GM04504 (cell line): ENCODE measurements at regions not wholly inside any gene's neighbourhood (a gene's known extent, or its start where the extent isn't known, plus 50 kb on each side); places are given as distances from the start of the nearest gene placed in this dataset.
A peak's percentile ranks its signal among the peaks of the same experiment; 100 is the strongest.

Source experiments
- DNase-seq: peaks from one replicate; pipeline ENCODE4 v3.0.0-alpha.2; 2012; ENCODE audit warnings: low read depth

DNA sequence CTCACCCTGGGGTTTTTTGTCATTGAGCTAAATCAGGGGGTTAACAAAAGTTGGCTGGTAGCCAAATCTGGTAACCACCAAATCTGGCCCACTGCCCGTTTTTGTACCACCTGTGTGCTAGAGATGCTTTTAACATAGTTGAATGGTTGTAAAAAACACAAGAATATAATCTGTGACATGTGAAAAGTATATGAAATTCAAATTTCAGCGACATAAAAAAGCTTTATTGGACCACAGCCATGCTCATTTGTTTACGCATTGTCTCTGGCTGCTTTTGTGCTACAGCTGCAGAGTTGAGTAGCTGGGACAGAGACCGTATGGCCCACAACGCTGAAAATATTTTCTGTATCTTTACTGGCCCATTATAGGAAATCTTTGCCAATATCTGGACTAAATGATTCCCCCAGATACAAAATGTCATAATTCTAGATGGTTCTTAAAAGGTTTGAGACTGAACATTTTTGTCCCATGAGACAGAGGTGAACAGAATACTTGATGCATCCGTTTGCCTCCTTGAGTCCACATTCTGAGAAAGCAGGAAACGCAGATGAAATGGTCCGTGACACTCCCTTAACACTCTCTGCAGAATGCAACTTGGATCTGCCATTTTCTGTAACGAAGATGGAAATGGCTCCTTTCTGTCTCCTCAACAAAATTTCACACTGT is 120.9 kb upstream of the PDZRN3 start:
- DNase-seq = no peak

GRCh38 chr3:73743551-73743950 is 118.8 kb upstream of the PDZRN3 start:
- no peak for DNase-seq

GRCh38 chr3:73739791-73740453 is 115.2 kb upstream of the PDZRN3 start:
- DNase-seq = no peak

DNA sequence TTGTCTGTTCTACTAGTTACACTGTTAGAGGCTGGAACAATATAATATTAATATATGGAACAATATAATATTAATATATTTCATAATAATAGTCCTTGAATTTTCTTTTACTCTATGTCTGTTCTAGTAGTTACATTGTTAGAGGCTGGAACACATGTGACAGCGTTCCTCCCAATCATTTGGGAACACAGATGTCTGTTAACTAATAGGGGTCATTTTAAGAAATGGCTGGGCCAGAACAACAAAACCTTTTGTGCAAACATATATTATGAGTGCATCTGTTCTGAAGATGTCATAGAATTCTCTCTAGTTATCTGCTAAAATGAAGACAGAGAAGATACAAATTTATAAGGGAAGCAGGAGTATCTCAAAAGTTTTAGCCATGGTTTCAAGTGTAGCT is 114.0 kb upstream of the PDZRN3 start:
- no peak for DNase-seq

GRCh38 chr3:73734211-73735089 is 109.7 kb upstream of the PDZRN3 start:
- no peak for DNase-seq

DNA sequence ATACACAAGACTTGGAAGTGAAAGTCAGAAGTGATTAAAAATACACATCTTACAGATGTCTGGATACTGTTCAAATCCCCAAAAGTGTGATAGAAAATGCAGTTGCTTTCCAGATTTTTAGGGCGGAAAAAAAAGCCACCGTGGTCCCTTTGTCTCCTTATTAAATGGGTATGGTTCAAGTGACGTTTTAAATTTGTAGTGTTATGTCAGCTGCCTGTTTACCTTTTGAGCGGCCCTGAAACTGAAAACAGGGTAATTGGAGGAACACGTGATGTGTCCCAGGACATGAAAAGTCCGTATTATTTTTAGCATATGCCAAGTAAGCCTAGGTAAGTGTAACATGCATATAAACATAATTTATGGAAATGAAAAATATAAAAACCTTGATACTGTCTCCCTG is 109.0 kb upstream of the PDZRN3 start:
- DNase-seq = no peak

DNA sequence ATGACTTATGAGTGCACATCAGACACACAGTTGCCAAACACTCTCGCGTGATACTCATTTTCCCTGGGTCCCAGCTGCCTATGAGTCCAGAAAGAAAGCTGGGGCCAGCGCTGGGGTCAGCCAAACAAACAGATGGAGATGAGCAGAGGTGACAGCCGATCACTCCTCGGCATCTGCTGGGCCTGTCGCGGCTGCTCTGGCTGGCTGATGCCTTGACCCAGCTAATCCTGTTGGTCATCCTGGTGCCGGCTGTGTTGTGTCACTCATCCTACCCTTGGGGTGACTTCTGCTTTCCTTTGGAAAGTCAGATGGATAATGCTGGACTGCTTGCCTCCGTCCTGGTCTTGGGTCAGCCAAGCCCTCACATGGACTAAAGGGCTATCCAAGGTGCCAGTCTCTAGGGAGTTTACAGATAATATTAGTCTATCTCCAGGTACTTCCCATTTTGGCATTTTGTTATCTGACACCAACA is 105.3 kb upstream of the PDZRN3 start:
- no peak for DNase-seq

GRCh38 chr3:73727854-73728253 is 103.1 kb upstream of the PDZRN3 start:
- no peak for DNase-seq

DNA sequence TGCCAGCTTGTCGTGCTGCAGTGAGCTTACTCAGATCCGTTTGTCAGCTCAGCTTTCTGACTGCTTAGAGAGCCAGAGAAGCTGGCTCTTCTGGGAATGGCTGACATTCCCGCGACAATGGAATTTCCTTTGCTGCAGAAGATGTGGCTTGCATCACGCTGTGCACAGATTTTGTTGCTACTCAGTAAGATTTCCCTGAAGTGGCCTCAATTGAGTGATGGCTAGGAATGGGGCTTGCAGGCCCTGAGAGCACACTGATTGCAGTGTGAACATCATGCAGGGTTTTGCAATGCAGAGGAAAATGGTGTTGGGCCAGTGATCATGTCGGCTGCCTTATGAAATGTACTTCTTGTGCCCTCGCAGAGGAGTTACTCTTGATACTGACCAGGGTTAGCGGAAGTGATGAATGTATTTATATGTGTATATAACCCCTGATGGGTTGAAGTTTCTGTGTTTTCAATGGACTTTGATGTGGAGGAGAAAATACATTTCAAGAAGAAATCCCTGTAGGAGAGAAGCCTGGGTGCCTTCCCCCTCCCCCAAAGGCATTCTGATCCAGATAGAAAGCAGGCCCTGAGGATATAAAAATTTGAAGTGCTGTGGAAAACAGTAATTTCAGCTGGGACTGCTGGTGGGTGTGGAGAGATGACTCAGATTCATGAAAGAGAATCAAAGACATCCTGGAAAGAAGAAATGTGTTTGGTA is 102.5 kb upstream of the PDZRN3 start:
- peak; percentile 88 for DNase-seq

GRCh38 chr3:73723596-73723995 is 98.9 kb upstream of the PDZRN3 start:
- DNase-seq = no peak

GRCh38 chr3:73719861-73720260 is 95.1 kb upstream of the PDZRN3 start:
- DNase-seq = no peak

GRCh38 chr3:73719413-73719851 is 94.7 kb upstream of the PDZRN3 start:
- no peak for DNase-seq

- no peak for DNase-seq
Measured at GRCh38 chr3:73718326-73719110, 93.8 kb upstream of the PDZRN3 start.

GRCh38 chr3:73716418-73716817 is 91.7 kb upstream of the PDZRN3 start:
- no peak for DNase-seq

GRCh38 chr3:73710340-73710739 is 85.6 kb upstream of the PDZRN3 start:
- DNase-seq = no peak

- DNase-seq = no peak
Measured at GRCh38 chr3:73709712-73710111, 85.0 kb upstream of the PDZRN3 start.

DNA sequence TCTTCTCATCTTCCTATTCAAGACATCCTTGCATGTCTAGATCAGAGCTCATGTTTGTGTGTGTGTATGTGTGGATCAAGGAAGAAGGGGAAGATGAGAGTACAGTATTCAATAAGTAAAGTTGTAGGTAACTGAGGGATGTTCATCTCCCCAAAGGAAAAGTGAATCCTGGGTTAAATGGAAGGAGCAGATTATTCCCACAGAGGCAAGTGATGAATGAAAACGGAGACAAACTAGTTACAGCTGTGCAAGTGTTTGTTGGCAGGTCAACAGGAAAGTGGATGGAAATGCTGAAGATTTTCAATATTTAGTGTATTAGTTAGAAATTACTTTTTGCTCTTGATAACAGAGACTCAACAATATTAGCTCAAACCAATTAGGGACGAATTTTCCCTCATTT is 84.2 kb upstream of the PDZRN3 start:
- DNase-seq = no peak

DNA sequence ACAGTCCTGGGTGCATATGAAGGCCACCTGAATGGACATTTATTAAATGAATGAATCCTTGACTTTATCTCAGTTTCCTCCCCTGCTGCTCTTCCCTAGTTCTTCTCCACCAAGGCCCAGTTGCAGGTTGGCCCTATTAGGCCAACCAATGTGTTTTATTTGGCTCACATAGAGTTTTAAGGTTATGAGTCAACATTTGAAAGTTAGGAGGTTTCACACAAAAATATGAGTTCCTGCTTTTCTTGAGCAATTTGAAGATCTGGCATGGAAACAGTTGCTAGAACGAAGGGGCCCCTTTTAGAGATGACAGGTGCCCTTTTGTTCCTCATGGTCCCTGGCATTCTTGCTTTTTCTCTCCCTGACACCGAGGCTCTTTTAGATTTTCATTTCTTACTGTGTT is 83.0 kb upstream of the PDZRN3 start:
- DNase-seq = no peak

- no peak for DNase-seq
Measured at GRCh38 chr3:73706771-73707170, 82.0 kb upstream of the PDZRN3 start.

GRCh38 chr3:73705792-73706191 is 81.1 kb upstream of the PDZRN3 start:
- DNase-seq = no peak

DNA sequence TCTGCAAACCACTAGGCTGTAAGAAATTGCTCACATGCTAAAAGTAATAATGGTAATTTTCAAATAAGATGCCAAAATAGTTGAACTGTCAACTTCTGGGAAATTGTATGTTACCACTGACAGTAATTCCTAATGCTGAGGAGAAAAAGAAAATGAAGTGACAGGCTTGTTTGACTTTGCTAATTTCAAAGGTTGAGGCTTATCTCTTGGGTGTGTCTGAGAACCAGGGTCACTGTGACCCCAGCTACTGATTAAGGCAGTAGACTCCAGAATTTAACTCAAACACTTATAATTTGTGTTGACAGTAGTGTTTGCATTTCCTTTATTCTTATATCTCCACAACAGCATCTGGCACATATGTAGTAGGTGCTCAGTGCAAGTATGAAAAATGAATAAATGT is 74.6 kb upstream of the PDZRN3 start:
- DNase-seq = no peak
